GM23338 (cell line): ENCODE measurements at regions not wholly inside any gene's neighbourhood (a gene's known extent, or its start where the extent isn't known, plus 50 kb on each side); places are given as distances from the start of the nearest gene placed in this dataset.

Experiments
- ATAC-seq: fragments of 200-7000 bp; cut with Tn5 transposase; 3 replicates; pipeline ENCODE4 v1.9.1; 2020
- DNase-seq: peaks from one replicate; pipeline ENCODE4 v3.0.0-alpha.2; 2015; ENCODE audit warnings: low spot score
- H2AFZ ChIP-seq: fragments of 200-600 bp; sonication (generic); 2 replicates; pipeline ENCODE4 v1.8.0; 2016; ENCODE audit warnings: antibody characterized with exemption, mild to moderate bottlenecking, moderate library complexity
- H3F3A ChIP-seq: fragments of 200-600 bp; sonication (generic); replicated peaks from 2 replicates; pipeline ENCODE4 v1.8.0; 2017; ENCODE audit warnings: antibody characterized with exemption, mixed run types, low read depth
- H3K27ac ChIP-seq: fragments of 200-600 bp; sonication (generic); 2 replicates; pipeline ENCODE4 v1.6.1; 2016; ENCODE audit warnings: low read depth
- H3K27me3 ChIP-seq: fragments of 200-600 bp; sonication (generic); 2 replicates; pipeline ENCODE4 v1.8.0; 2016; ENCODE audit warnings: mild to moderate bottlenecking, mixed run types, moderate library complexity; ENCODE audit not compliant: insufficient read depth
- H3K36me3 ChIP-seq: fragments of 200-600 bp; sonication (generic); 2 replicates; pipeline ENCODE4 v1.8.0; 2016; ENCODE audit warnings: mild to moderate bottlenecking; ENCODE audit not compliant: insufficient read depth
- H3K4me1 ChIP-seq: fragments of 200-600 bp; sonication (generic); 2 replicates; pipeline ENCODE4 v1.8.0; 2016; ENCODE audit warnings: mild to moderate bottlenecking, moderate library complexity; ENCODE audit not compliant: insufficient read depth
- H3K4me2 ChIP-seq: fragments of 200-600 bp; sonication (generic); 2 replicates; pipeline ENCODE4 v1.7.1; 2017; ENCODE audit warnings: mixed run types
- H3K4me3 ChIP-seq: fragments of 200-600 bp; sonication (generic); 2 replicates; pipeline ENCODE4 v1.6.1; 2016; ENCODE audit warnings: mixed run types
- H3K79me2 ChIP-seq: fragments of 200-600 bp; sonication (generic); replicated peaks from 2 replicates; pipeline ENCODE4 v1.8.0; 2017; ENCODE audit warnings: mild to moderate bottlenecking; ENCODE audit not compliant: insufficient read depth
- H3K9me2 ChIP-seq: fragments of 200-600 bp; sonication (generic); 2 replicates; pipeline ENCODE4 v1.8.0; 2017; ENCODE audit not compliant: insufficient read depth
- H4K20me1 ChIP-seq: fragments of 200-600 bp; sonication (generic); replicated peaks from 2 replicates; pipeline ENCODE4 v1.8.0; 2017; ENCODE audit warnings: mild to moderate bottlenecking; ENCODE audit not compliant: insufficient read depth
- H3K27ac Mint-ChIP-seq: 2 replicates; pipeline ENCODE4 v1.8.0; 2020; ENCODE audit warnings: inconsistent platforms, mild to moderate bottlenecking, moderate library complexity, mixed read lengths
- H3K27me3 Mint-ChIP-seq: 3 replicates; pipeline ENCODE4 v1.8.0; 2022; ENCODE audit warnings: low read depth, mild to moderate bottlenecking, moderate library complexity, mixed read lengths, inconsistent platforms; ENCODE audit not compliant: insufficient read depth, poor library complexity
- H3K36me3 Mint-ChIP-seq: 3 replicates; pipeline ENCODE4 v1.8.0; 2021; ENCODE audit warnings: low read depth, mild to moderate bottlenecking, inconsistent platforms, moderate library complexity, mixed read lengths
- H3K4me1 Mint-ChIP-seq: 3 replicates; pipeline ENCODE4 v1.8.0; 2020; ENCODE audit warnings: mild to moderate bottlenecking, inconsistent platforms, mixed read lengths
- H3K4me3 Mint-ChIP-seq: 3 replicates; pipeline ENCODE4 v1.8.0; 2021; ENCODE audit warnings: moderate library complexity, mild to moderate bottlenecking, inconsistent platforms, mixed read lengths
- H3K9me3 Mint-ChIP-seq: 3 replicates; pipeline ENCODE4 v1.8.0; 2020; ENCODE audit warnings: moderate library complexity, mild to moderate bottlenecking, inconsistent platforms, mixed read lengths
- ETS1 ChIP-seq: IDR thresholded peaks from 2 replicates; pipeline ENCODE4 v1.6.1; 2016; ENCODE audit warnings: antibody characterized with exemption
- JUNB ChIP-seq: IDR thresholded peaks from one replicate; pipeline ENCODE4 v1.6.1; 2016; ENCODE audit warnings: antibody characterized with exemption; ENCODE audit not compliant: unreplicated experiment
- POLR2AphosphoS5 ChIP-seq: IDR thresholded peaks from 2 replicates; pipeline ENCODE4 v1.6.1; 2016; ENCODE audit warnings: antibody characterized with exemption, low read depth
- STAT1 ChIP-seq: IDR thresholded peaks from one replicate; pipeline ENCODE4 v1.6.1; 2016; ENCODE audit warnings: antibody characterized with exemption; ENCODE audit not compliant: unreplicated experiment
- ZNF114 ChIP-seq: fragments of 250-450 bp; sonication (Bioruptor Pico); IDR thresholded peaks from 2 replicates; pipeline ENCODE4 v1.5.0; 2020; ENCODE audit warnings: mild to moderate bottlenecking, moderate library complexity
- ZNF331 ChIP-seq: fragments of 250-450 bp; sonication (Bioruptor Pico); IDR thresholded peaks from 2 replicates; pipeline ENCODE4 v1.5.0; 2020; ENCODE audit warnings: low read depth, mild to moderate bottlenecking, moderate library complexity
- ZNF462 ChIP-seq: fragments of 250-450 bp; sonication (Bioruptor Pico); IDR thresholded peaks from 2 replicates; pipeline ENCODE4 v1.5.0; 2020; ENCODE audit warnings: mild to moderate bottlenecking, moderate library complexity

GRCh38 chr7:114050571-114050970, 131.8 kb upstream of the PPP1R3A start (continued):
- TF ChIP-seq ZNF462 (CRISPR knock-in tag) (no peak), POLR2AphosphoS5 (no peak), ETS1 (no peak), ZNF114 (no peak), STAT1 (no peak), ZNF331 (CRISPR knock-in tag) (no peak)

- Histone ChIP-seq H3K4me2 (no peak overlapping the region), H3K79me2 (no peaks in the 10 kb centered on the region), H3K27ac (no peak overlapping the region), H3K4me3 (no peak overlapping the region), H4K20me1 (no peaks in the 10 kb centered on the region), H3K27me3 (no peaks in the 10 kb centered on the region), H3K9me2 (no peaks in the 10 kb centered on the region), H3F3A (no peaks in the 10 kb centered on the region), H3K36me3 (no peaks in the 10 kb centered on the region), H2AFZ (peak overlapping the region; percentile 54; the same call in 1 of the 2 replicates), H3K4me1 (no peaks in the 10 kb centered on the region)
- Mint-ChIP-seq H3K4me3 (no peak overlapping the region), H3K9me3 (no peaks in the 10 kb centered on the region), H3K36me3 (no peaks in the 10 kb centered on the region), H3K27ac (no peak overlapping the region), H3K4me1 (no peaks in the 10 kb centered on the region; the same call in 2 of the 3 replicates), H3K27me3 (no peaks in the 10 kb centered on the region)
- peak; percentile 23 for DNase-seq
- ATAC-seq, result peak; percentile 38; the same call in 1 of the 3 replicates
- no peak for TF ChIP-seq ZNF114
- TF ChIP-seq JUNB, result no peak
Measured at GRCh38 chr7:114048386-114049235, 129.8 kb upstream of the PPP1R3A start.
